ENCODE measurements at regions not wholly inside any gene's neighbourhood (a gene's known extent, or its start where the extent isn't known, plus 50 kb on each side); places are given as distances from the start of the nearest gene placed in this dataset.

GRCh38 chr2:41904459-41904858 is 143.4 kb upstream of the PKDCC start:
- DNase-seq: no peak

- DNase-seq: no peak
Measured at GRCh38 chr2:41905597-41906337, 142.1 kb upstream of the PKDCC start.

- no peak for DNase-seq
Measured at GRCh38 chr2:41906338-41906725, 141.5 kb upstream of the PKDCC start.

GRCh38 chr2:41907141-41907540 is 140.7 kb upstream of the PKDCC start:
- no peak for DNase-seq

GRCh38 chr2:41907771-41908207 is 140.0 kb upstream of the PKDCC start:
- no peak for DNase-seq

- no peak for DNase-seq
Measured at GRCh38 chr2:41908349-41908748, 139.5 kb upstream of the PKDCC start.

GRCh38 chr2:41909584-41909983 is 138.2 kb upstream of the PKDCC start:
- DNase-seq: no peak

GRCh38 chr2:41910126-41910525 is 137.7 kb upstream of the PKDCC start:
- DNase-seq: no peak

GRCh38 chr2:41911033-41911432 is 136.8 kb upstream of the PKDCC start:
- DNase-seq: no peak

GRCh38 chr2:41912337-41912736 is 135.5 kb upstream of the PKDCC start:
- DNase-seq: no peak

GRCh38 chr2:41912776-41913175 is 135.0 kb upstream of the PKDCC start:
- DNase-seq: no peak

- no peak for DNase-seq
Measured at GRCh38 chr2:41913311-41913710, 134.5 kb upstream of the PKDCC start.

GRCh38 chr2:41913921-41914609 is 133.8 kb upstream of the PKDCC start:
- no peak for DNase-seq

- DNase-seq: no peak
Measured at GRCh38 chr2:41914936-41915335, 132.9 kb upstream of the PKDCC start.

- DNase-seq: no peak
Measured at GRCh38 chr2:41916177-41916576, 131.6 kb upstream of the PKDCC start.

GRCh38 chr2:41917587-41917986 is 130.2 kb upstream of the PKDCC start:
- no peak for DNase-seq

GRCh38 chr2:41919135-41919534 is 128.7 kb upstream of the PKDCC start:
- no peak for DNase-seq

- DNase-seq: no peak
Measured at GRCh38 chr2:41920181-41920580, 127.6 kb upstream of the PKDCC start.

GRCh38 chr2:41920812-41921211 is 127.0 kb upstream of the PKDCC start:
- no peak for DNase-seq

GRCh38 chr2:41922177-41922576 is 125.6 kb upstream of the PKDCC start:
- DNase-seq: no peak

GRCh38 chr2:41923156-41923786 is 124.5 kb upstream of the PKDCC start:
- no peak for DNase-seq

GRCh38 chr2:41924024-41924423 is 123.8 kb upstream of the PKDCC start:
- DNase-seq: no peak

- DNase-seq: no peak
Measured at GRCh38 chr2:41924709-41925408, 123.0 kb upstream of the PKDCC start.

- no peak for DNase-seq
Measured at GRCh38 chr2:41925712-41926111, 122.1 kb upstream of the PKDCC start.
